Testis (tissue), 2 donors: ENCODE measurements at regions not wholly inside any gene's neighbourhood (a gene's known extent, or its start where the extent isn't known, plus 50 kb on each side); places are given as distances from the start of the nearest gene placed in this dataset.

Experiments used
- DNase-seq: peaks from one replicate; pipeline ENCODE4 v3.0.0-alpha.2; 2019
- H3K27ac ChIP-seq, 2 donors: fragments of 200-600 bp; sonication (generic); one replicate each; pipeline ENCODE4 v1.5.1; 2019
- H3K27me3 ChIP-seq: fragments of 200-600 bp; sonication (generic); one replicate; pipeline ENCODE4 v1.5.1; 2019
- H3K36me3 ChIP-seq: fragments of 200-600 bp; sonication (generic); one replicate; pipeline ENCODE4 v1.5.1; 2017; ENCODE audit warnings: low read depth; ENCODE audit errors: missing control alignments
- H3K4me1 ChIP-seq: fragments of 200-600 bp; sonication (generic); one replicate; pipeline ENCODE4 v1.5.1; 2019
- H3K4me3 ChIP-seq, 2 donors: fragments of 200-600 bp; sonication (generic); one replicate each; pipeline ENCODE4 v1.5.1; 2017 to 2019
- H3K9me3 ChIP-seq: fragments of 200-600 bp; sonication (generic); one replicate; pipeline ENCODE4 v1.5.1; 2017
- POLR2A ChIP-seq: fragments of 450-650 bp; IDR thresholded peaks from one replicate; pipeline ENCODE4 v1.6.1; 2017; ENCODE audit warnings: antibody characterized with exemption, mild to moderate bottlenecking, moderate library complexity
- WGBS, 2 donors: methylation state at CpG; one replicate each; pipeline ENCODE4 v1.1.5; 2018; 5-methylcytosine and 5-hydroxymethylcytosine counted together
- intact Hi-C: fragments of 100-400 bp; cut with DNase I; formaldehyde crosslinking; loops from one replicate; pipeline ENCODE4 v1.15.1; 2023; ENCODE audit warnings: low total_unique reads
- TF ChIP-seq, protein P1 (sequence below), 3 experiments: fragments of 450-650 bp in 2 of 3; fragments of 200-600 bp in 1 of 3; sonication (generic) in 1 of 3; IDR thresholded peaks; one replicate each; pipeline ENCODE4 v1.5.1; 2016 to 2019; ENCODE audit warnings: antibody characterized with exemption in 3 of 3, mild to moderate bottlenecking in 2 of 3, moderate library complexity in 1 of 3

GRCh38 chr12:87444039-87444438 lies 585.2 kb downstream of the C12orf50 start:
- TF ChIP-seq, protein P1, sequence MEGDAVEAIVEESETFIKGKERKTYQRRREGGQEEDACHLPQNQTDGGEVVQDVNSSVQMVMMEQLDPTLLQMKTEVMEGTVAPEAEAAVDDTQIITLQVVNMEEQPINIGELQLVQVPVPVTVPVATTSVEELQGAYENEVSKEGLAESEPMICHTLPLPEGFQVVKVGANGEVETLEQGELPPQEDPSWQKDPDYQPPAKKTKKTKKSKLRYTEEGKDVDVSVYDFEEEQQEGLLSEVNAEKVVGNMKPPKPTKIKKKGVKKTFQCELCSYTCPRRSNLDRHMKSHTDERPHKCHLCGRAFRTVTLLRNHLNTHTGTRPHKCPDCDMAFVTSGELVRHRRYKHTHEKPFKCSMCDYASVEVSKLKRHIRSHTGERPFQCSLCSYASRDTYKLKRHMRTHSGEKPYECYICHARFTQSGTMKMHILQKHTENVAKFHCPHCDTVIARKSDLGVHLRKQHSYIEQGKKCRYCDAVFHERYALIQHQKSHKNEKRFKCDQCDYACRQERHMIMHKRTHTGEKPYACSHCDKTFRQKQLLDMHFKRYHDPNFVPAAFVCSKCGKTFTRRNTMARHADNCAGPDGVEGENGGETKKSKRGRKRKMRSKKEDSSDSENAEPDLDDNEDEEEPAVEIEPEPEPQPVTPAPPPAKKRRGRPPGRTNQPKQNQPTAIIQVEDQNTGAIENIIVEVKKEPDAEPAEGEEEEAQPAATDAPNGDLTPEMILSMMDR (IDR thresholded peaks at IDR 0.05), result no peak
- no peak for TF ChIP-seq POLR2A
- no peak for DNase-seq
- no peaks in the 10 kb centered on the region for H3K4me1 ChIP-seq
- no peaks in the 10 kb centered on the region for H3K9me3 ChIP-seq
- 88 to 93% methylated on average over 4 of the region's 4 CpGs for WGBS, 2 donors
- no peaks in the 10 kb centered on the region for H3K27me3 ChIP-seq
- no peaks in the 10 kb centered on the region for H3K36me3 ChIP-seq
- intact Hi-C loops, result no loop called here
- no peak overlapping the region for H3K4me3 ChIP-seq
- H3K27ac ChIP-seq, result no peak overlapping the region

DNA sequence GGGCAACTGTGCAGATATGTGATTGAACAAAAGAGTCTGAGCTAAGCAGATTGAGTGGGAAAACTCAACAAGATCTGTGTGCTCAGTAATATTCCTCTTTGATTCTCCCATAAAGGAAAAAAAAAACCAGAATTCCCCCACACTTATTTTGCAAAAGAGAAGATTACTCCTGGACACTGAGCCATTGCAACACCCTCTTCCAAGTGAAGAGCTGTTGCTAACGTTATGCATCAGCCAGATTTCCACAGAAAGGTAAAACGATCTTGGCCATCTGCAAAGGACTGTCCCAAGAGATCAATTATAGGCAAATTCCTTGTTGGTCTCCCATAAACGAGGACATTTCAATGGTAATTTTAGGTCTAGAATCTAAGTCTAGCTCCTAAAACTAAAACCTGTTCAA lies 587.7 kb downstream of the C12orf50 start:
- no peaks in the 10 kb centered on the region for H3K36me3 ChIP-seq
- no peaks in the 10 kb centered on the region for H3K4me1 ChIP-seq
- H3K4me3 ChIP-seq, result no peak overlapping the region
- H3K9me3 ChIP-seq, result no peaks in the 10 kb centered on the region
- DNase-seq, result no peak
- TF ChIP-seq, protein P1 (IDR thresholded peaks at IDR 0.05), result no peak
- no peak for TF ChIP-seq POLR2A
- H3K27me3 ChIP-seq, result no peaks in the 10 kb centered on the region
- intact Hi-C loops, result no loop called here
- no peak overlapping the region for H3K27ac ChIP-seq
- WGBS, 2 donors, result 65 to 71% methylated on average over 3 of the region's 3 CpGs

DNA sequence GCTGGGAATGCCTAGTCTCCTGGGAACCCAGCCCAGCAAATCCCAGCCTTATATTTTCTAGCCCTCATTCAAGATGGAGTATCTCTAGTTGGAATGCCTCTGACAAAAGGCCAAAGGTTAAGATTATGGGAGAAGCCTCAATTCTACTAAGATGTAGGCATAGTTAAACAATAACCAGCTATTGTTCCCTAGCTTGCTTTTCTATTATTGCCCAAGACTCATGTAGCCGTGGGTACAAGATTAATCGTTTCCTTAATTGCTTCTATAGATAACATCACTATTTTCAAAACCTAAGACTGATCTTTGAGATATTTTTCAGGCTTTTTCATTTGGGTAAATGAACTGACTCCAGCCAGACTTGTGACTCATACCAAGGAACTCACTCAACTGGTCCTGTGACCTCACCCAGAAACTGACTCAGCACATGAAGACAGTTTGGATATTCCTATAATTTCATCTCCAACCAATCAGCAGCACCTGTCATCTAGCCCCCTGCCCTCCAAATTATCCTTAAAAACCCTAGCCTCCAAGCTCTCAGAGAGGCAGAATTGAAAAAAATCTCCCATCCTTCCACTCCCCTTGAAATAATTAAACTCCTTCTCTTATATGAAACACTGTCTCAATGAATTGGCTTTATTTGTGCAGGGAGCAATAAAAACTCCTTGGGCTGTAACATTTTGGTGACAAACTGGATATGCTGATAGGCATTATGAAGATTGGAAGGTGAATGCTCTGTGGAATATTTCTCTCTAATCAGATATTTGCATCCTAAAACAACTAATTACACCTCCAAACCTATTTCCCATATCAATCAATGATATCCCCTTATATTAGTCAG lies 589.0 kb downstream of the C12orf50 start:
- Histone ChIP-seq H3K4me3 (no peak overlapping the region), H3K36me3 (no peaks in the 10 kb centered on the region), H3K4me1 (no peaks in the 10 kb centered on the region), H3K27ac (no peak overlapping the region), H3K27me3 (no peaks in the 10 kb centered on the region), H3K9me3 (no peaks in the 10 kb centered on the region)
- no peak for DNase-seq
- WGBS, 2 donors, result 37 to 46% methylated on average over 2 of the region's 2 CpGs
- TF ChIP-seq, protein P1 (IDR thresholded peaks at IDR 0.05), result no peak
- TF ChIP-seq POLR2A, result no peak
- intact Hi-C loops, result no loop called here

GRCh38 chr12:87430444-87430843 lies 598.8 kb downstream of the C12orf50 start:
- no peak for TF ChIP-seq POLR2A
- TF ChIP-seq, protein P1 (IDR thresholded peaks at IDR 0.05), result no peak
- Histone ChIP-seq H3K36me3 (no peaks in the 10 kb centered on the region), H3K27me3 (no peaks in the 10 kb centered on the region), H3K4me3 (no peak overlapping the region), H3K4me1 (no peaks in the 10 kb centered on the region), H3K9me3 (no peaks in the 10 kb centered on the region), H3K27ac (no peak overlapping the region)
- intact Hi-C loops, result no loop called here
- DNase-seq, result no peak
